DOHH2 (cell line): ENCODE measurements at regions not wholly inside any gene's neighbourhood (a gene's known extent, or its start where the extent isn't known, plus 50 kb on each side); places are given as distances from the start of the nearest gene placed in this dataset.

ENCODE experiments used
- H3F3A ChIP-seq: fragments of 200-600 bp; sonication (generic), shearing (Covaris generic); 2 replicates; pipeline ENCODE4 v1.6.0; 2016; ENCODE audit warnings: antibody characterized with exemption, mild to moderate bottlenecking; ENCODE audit not compliant: control insufficient read depth, insufficient read depth
- H3K27ac ChIP-seq: fragments of 200-600 bp; sonication (generic); 2 replicates; pipeline ENCODE4 v1.5.1; 2014; ENCODE audit warnings: low read depth, mild to moderate bottlenecking, low read length, moderate library complexity
- H3K27me3 ChIP-seq: fragments of 200-600 bp; sonication (generic); 2 replicates; pipeline ENCODE4 v1.6.1; 2014; ENCODE audit warnings: mild to moderate bottlenecking, low read length, mixed read lengths; ENCODE audit not compliant: control insufficient read depth
- H3K36me3 ChIP-seq: fragments of 200-600 bp; sonication (generic); 2 replicates; pipeline ENCODE4 v1.6.1; 2014; ENCODE audit warnings: mild to moderate bottlenecking, low read length, moderate library complexity, mixed read lengths; ENCODE audit not compliant: control insufficient read depth
- H3K4me1 ChIP-seq: fragments of 200-600 bp; sonication (generic); 2 replicates; pipeline ENCODE4 v1.6.1; 2014; ENCODE audit warnings: mild to moderate bottlenecking, low read length, mixed read lengths; ENCODE audit not compliant: control insufficient read depth
- H3K4me2 ChIP-seq: fragments of 200-600 bp; sonication (generic); 2 replicates; pipeline ENCODE4 v1.6.0; 2014; ENCODE audit warnings: mild to moderate bottlenecking, low read length, moderate library complexity
- H3K4me3 ChIP-seq: fragments of 200-600 bp; sonication (generic); 2 replicates; pipeline ENCODE4 v1.5.1; 2014; ENCODE audit warnings: mild to moderate bottlenecking, low read length, mixed read lengths
- H3K79me2 ChIP-seq: fragments of 200-600 bp; sonication (generic); 2 replicates; pipeline ENCODE4 v1.6.1; 2014; ENCODE audit warnings: mild to moderate bottlenecking, low read length, mixed read lengths; ENCODE audit not compliant: control insufficient read depth
- H3K9me2 ChIP-seq: fragments of 200-600 bp; sonication (generic); replicated peaks from 2 replicates; pipeline ENCODE4 v1.6.1; 2014; ENCODE audit warnings: mild to moderate bottlenecking, low read length, mixed read lengths; ENCODE audit not compliant: control insufficient read depth
- H3K9me3 ChIP-seq: fragments of 200-600 bp; sonication (generic); 2 replicates; pipeline ENCODE4 v1.6.1; 2014; ENCODE audit warnings: antibody characterized with exemption, low read length, mixed read lengths; ENCODE audit not compliant: control insufficient read depth, insufficient read depth
- H4K20me1 ChIP-seq: fragments of 200-600 bp; sonication (generic); 2 replicates; pipeline ENCODE4 v1.6.0; 2014; ENCODE audit warnings: low read depth, mild to moderate bottlenecking, antibody characterized with exemption, low read length, moderate library complexity; ENCODE audit not compliant: control insufficient read depth, insufficient read depth
- CTCF ChIP-seq: fragments of 200-600 bp; sonication (generic); IDR thresholded peaks from one replicate; pipeline ENCODE4 v1.5.1; 2014; ENCODE audit warnings: antibody characterized with exemption, mild to moderate bottlenecking, low read depth, low read length; ENCODE audit not compliant: poor library complexity, severe bottlenecking
- EZH2phosphoT487 ChIP-seq: fragments of 200-600 bp; sonication (generic); IDR thresholded peaks from 2 replicates; pipeline ENCODE4 v1.6.1; 2017; ENCODE audit warnings: borderline replicate concordance, mild to moderate bottlenecking, antibody characterized with exemption, low read length, moderate library complexity, mixed read lengths

GRCh38 chr14:55781046-55781445 is 201.0 kb downstream of the KTN1 start:
- no peaks in the 10 kb centered on the region for H4K20me1 ChIP-seq
- no peak for TF ChIP-seq CTCF
- TF ChIP-seq EZH2phosphoT487, result no peak
- H3K4me1 ChIP-seq, result no peaks in the 10 kb centered on the region
- H3K4me3 ChIP-seq, result no peak overlapping the region
- no peak overlapping the region for H3K27ac ChIP-seq
- no peaks in the 10 kb centered on the region for H3F3A ChIP-seq
- no peaks in the 10 kb centered on the region for H3K9me2 ChIP-seq
- H3K79me2 ChIP-seq, result no peaks in the 10 kb centered on the region
- H3K27me3 ChIP-seq, result no peaks in the 10 kb centered on the region
- H3K4me2 ChIP-seq, result no peak overlapping the region
- H3K9me3 ChIP-seq, result no peaks in the 10 kb centered on the region
- H3K36me3 ChIP-seq, result no peaks in the 10 kb centered on the region

- Histone ChIP-seq H4K20me1 (no peaks in the 10 kb centered on the region), H3K27ac (no peak overlapping the region), H3K4me3 (no peak overlapping the region), H3K9me3 (no peaks in the 10 kb centered on the region), H3K36me3 (no peaks in the 10 kb centered on the region), H3K9me2 (no peaks in the 10 kb centered on the region), H3K4me1 (no peaks in the 10 kb centered on the region), H3K4me2 (no peak overlapping the region), H3K27me3 (no peaks in the 10 kb centered on the region), H3K79me2 (no peaks in the 10 kb centered on the region), H3F3A (no peaks in the 10 kb centered on the region)
- TF ChIP-seq CTCF (no peak), EZH2phosphoT487 (no peak)
Measured at GRCh38 chr14:55782166-55782565, 202.2 kb downstream of the KTN1 start.

- Histone ChIP-seq H3F3A (no peaks in the 10 kb centered on the region), H3K4me3 (no peak overlapping the region), H3K27ac (no peak overlapping the region), H3K9me2 (no peaks in the 10 kb centered on the region), H3K9me3 (no peaks in the 10 kb centered on the region), H3K79me2 (no peaks in the 10 kb centered on the region), H3K27me3 (no peaks in the 10 kb centered on the region; the same call in 1 of the 2 replicates), H3K4me1 (no peaks in the 10 kb centered on the region), H4K20me1 (no peaks in the 10 kb centered on the region), H3K4me2 (no peak overlapping the region), H3K36me3 (no peaks in the 10 kb centered on the region)
- TF ChIP-seq EZH2phosphoT487 (no peak), CTCF (no peak)
Measured at GRCh38 chr14:55789406-55789805, 209.4 kb downstream of the KTN1 start.
